ENCODE measurements at regions not wholly inside any gene's neighbourhood (a gene's known extent, or its start where the extent isn't known, plus 50 kb on each side); places are given as distances from the start of the nearest gene placed in this dataset.
A peak's percentile ranks its signal among the peaks of the same experiment; 100 is the strongest.

GRCh38 chr4:132564920-132565319 is 584.2 kb upstream of the PCDH10 start:
- TF ChIP-seq, protein P1, sequence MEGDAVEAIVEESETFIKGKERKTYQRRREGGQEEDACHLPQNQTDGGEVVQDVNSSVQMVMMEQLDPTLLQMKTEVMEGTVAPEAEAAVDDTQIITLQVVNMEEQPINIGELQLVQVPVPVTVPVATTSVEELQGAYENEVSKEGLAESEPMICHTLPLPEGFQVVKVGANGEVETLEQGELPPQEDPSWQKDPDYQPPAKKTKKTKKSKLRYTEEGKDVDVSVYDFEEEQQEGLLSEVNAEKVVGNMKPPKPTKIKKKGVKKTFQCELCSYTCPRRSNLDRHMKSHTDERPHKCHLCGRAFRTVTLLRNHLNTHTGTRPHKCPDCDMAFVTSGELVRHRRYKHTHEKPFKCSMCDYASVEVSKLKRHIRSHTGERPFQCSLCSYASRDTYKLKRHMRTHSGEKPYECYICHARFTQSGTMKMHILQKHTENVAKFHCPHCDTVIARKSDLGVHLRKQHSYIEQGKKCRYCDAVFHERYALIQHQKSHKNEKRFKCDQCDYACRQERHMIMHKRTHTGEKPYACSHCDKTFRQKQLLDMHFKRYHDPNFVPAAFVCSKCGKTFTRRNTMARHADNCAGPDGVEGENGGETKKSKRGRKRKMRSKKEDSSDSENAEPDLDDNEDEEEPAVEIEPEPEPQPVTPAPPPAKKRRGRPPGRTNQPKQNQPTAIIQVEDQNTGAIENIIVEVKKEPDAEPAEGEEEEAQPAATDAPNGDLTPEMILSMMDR (conservative IDR thresholded peaks at IDR 0.05 in 1 of 2, IDR thresholded peaks at IDR 0.05 in 1 of 2; ENCODE audit: extremely low read depth in 1 of 2, insufficient read depth in 1 of 2, low read depth in 1 of 2, low read length in 2 of 2) = peak in 1 of 2 donors; percentile 21
- no peak for TF ChIP-seq EZH2 (IDR thresholded peaks at IDR 0.05; ENCODE audit: borderline replicate concordance, low read length)
